ENCODE measurements at regions not wholly inside any gene's neighbourhood (a gene's known extent, or its start where the extent isn't known, plus 50 kb on each side); places are given as distances from the start of the nearest gene placed in this dataset.

DNA sequence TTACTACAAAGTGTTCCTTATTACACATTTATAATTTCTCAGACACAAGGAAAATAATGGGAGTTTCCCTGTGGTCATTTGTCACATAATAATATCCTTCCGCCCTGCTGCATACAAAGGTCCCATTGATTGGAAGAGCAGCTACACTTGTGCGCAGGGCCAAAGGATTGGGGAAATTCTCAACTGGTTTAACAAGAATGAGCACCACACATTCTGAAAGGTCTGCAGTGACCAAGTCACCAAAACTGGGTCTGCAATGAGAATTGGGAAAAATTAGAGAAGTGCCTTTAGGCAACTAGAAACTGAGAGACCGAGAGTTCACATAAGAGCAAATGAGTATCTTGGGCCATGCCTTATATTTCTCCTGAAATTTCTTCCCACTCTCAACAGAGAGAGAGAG lies 98.2 kb upstream of the NR2F2 start:
- TF ChIP-seq CTCF (conservative IDR thresholded peaks at IDR 0.05 in 1 of 2, IDR thresholded peaks at IDR 0.05 in 1 of 2; ENCODE audit: low read depth in 1 of 2, low read length in 2 of 2) (no peak), EZH2 (IDR thresholded peaks at IDR 0.05; ENCODE audit: low read length, missing control alignments) (no peak)

Measured in fibroblast of lung (primary cell).